Testis (tissue), 2 donors: ENCODE measurements at regions not wholly inside any gene's neighbourhood (a gene's known extent, or its start where the extent isn't known, plus 50 kb on each side); places are given as distances from the start of the nearest gene placed in this dataset.

Source experiments
- CTCF ChIP-seq, 3 experiments: fragments of 450-650 bp in 2 of 3; fragments of 200-600 bp in 1 of 3; sonication (generic) in 1 of 3; IDR thresholded peaks; one replicate each; pipeline ENCODE4 v1.5.1; 2016 to 2019; ENCODE audit warnings: antibody characterized with exemption in 3 of 3, mild to moderate bottlenecking in 2 of 3, moderate library complexity in 1 of 3
- POLR2A ChIP-seq: fragments of 450-650 bp; IDR thresholded peaks from one replicate; pipeline ENCODE4 v1.6.1; 2017; ENCODE audit warnings: antibody characterized with exemption, mild to moderate bottlenecking, moderate library complexity

GRCh38 chrX:124256216-124256615, 76.2 kb upstream of the TEX13D start:
- no peak for TF ChIP-seq CTCF (IDR thresholded peaks at IDR 0.05)
- TF ChIP-seq POLR2A = no peak
